ENCODE measurements at regions not wholly inside any gene's neighbourhood (a gene's known extent, or its start where the extent isn't known, plus 50 kb on each side); places are given as distances from the start of the nearest gene placed in this dataset.

DNA sequence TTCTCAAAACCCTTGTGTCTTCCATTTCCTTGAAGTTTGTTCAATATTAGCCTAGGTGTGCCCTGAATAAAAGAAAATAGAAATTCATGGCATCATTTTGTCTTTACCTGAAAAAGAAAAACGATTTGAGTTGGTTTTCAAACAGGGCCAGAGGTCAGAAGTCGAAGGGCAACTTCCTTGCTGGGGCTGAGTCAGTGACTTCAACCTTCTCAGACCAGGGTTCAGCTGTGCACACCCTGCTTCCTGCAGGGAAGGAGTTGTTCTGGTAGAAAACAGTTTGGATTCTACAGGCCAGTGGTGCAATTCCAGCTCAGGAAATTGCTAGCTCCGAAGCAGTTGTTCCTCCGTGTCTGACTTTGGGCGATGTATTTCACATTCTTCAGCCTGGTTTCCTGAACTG, 132.1 kb upstream of the SLC30A5 start:
- TF ChIP-seq, protein P1, sequence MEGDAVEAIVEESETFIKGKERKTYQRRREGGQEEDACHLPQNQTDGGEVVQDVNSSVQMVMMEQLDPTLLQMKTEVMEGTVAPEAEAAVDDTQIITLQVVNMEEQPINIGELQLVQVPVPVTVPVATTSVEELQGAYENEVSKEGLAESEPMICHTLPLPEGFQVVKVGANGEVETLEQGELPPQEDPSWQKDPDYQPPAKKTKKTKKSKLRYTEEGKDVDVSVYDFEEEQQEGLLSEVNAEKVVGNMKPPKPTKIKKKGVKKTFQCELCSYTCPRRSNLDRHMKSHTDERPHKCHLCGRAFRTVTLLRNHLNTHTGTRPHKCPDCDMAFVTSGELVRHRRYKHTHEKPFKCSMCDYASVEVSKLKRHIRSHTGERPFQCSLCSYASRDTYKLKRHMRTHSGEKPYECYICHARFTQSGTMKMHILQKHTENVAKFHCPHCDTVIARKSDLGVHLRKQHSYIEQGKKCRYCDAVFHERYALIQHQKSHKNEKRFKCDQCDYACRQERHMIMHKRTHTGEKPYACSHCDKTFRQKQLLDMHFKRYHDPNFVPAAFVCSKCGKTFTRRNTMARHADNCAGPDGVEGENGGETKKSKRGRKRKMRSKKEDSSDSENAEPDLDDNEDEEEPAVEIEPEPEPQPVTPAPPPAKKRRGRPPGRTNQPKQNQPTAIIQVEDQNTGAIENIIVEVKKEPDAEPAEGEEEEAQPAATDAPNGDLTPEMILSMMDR (conservative IDR thresholded peaks at IDR 0.05; ENCODE audit: low read depth, low read length): no peak
- TF ChIP-seq EZH2 (IDR thresholded peaks at IDR 0.05; ENCODE audit: borderline replicate concordance, low read depth, low read length, poor library complexity, severe bottlenecking): no peak

All from A673 (cell line).